ENCODE measurements at regions not wholly inside any gene's neighbourhood (a gene's known extent, or its start where the extent isn't known, plus 50 kb on each side); places are given as distances from the start of the nearest gene placed in this dataset.

GRCh38 chr2:13010283-13010682 lies 293.5 kb downstream of the TRIB2 start:
- H3K36me3 Mint-ChIP-seq: no peaks in the 10 kb centered on the region
- H3K4me1 Mint-ChIP-seq: no peaks in the 10 kb centered on the region
- peaks cover 42% of the 10 kb centered on the region for H3K27me3 Mint-ChIP-seq
- H3K9me3 Mint-ChIP-seq: no peaks in the 10 kb centered on the region
- no peak overlapping the region for H3K27ac Mint-ChIP-seq
- no peak overlapping the region for H3K4me3 Mint-ChIP-seq
- no peak for ATAC-seq

GRCh38 chr2:13014783-13015182 lies 298.0 kb downstream of the TRIB2 start:
- Mint-ChIP-seq H3K27ac (no peak overlapping the region), H3K4me3 (no peak overlapping the region), H3K36me3 (no peaks in the 10 kb centered on the region), H3K27me3 (peaks cover 46% of the 10 kb centered on the region), H3K9me3 (no peaks in the 10 kb centered on the region), H3K4me1 (peaks cover 7% of the 10 kb centered on the region)
- no peak for ATAC-seq

- Mint-ChIP-seq H3K36me3 (no peaks in the 10 kb centered on the region), H3K27me3 (peaks cover 46% of the 10 kb centered on the region), H3K9me3 (no peaks in the 10 kb centered on the region), H3K4me3 (no peak overlapping the region), H3K27ac (no peak overlapping the region), H3K4me1 (peaks cover 7% of the 10 kb centered on the region)
- ATAC-seq: no peak
These were observed 299.0 kb downstream of the TRIB2 start for GRCh38 chr2:13015532-13016320.

- H3K27me3 Mint-ChIP-seq: peaks cover 30% of the 10 kb centered on the region
- H3K4me3 Mint-ChIP-seq: no peak overlapping the region
- H3K36me3 Mint-ChIP-seq: no peaks in the 10 kb centered on the region
- H3K27ac Mint-ChIP-seq: no peak overlapping the region
- H3K4me1 Mint-ChIP-seq: peaks cover 7% of the 10 kb centered on the region
- H3K9me3 Mint-ChIP-seq: no peaks in the 10 kb centered on the region
- no peak for ATAC-seq
These were observed 301.8 kb downstream of the TRIB2 start for GRCh38 chr2:13018490-13018889.

- Mint-ChIP-seq H3K27me3 (peaks cover 30% of the 10 kb centered on the region), H3K36me3 (no peaks in the 10 kb centered on the region), H3K4me1 (peaks cover 7% of the 10 kb centered on the region), H3K27ac (no peak overlapping the region), H3K4me3 (no peak overlapping the region), H3K9me3 (no peaks in the 10 kb centered on the region)
- no peak for ATAC-seq
These were observed 303.0 kb downstream of the TRIB2 start for GRCh38 chr2:13019781-13020180.

- no peaks in the 10 kb centered on the region for H3K36me3 Mint-ChIP-seq
- peaks cover 7% of the 10 kb centered on the region for H3K4me1 Mint-ChIP-seq
- H3K27ac Mint-ChIP-seq: no peak overlapping the region
- no peak overlapping the region for H3K4me3 Mint-ChIP-seq
- H3K27me3 Mint-ChIP-seq: peaks cover 26% of the 10 kb centered on the region
- no peak for ATAC-seq
- no peaks in the 10 kb centered on the region for H3K9me3 Mint-ChIP-seq
These were observed 303.7 kb downstream of the TRIB2 start for GRCh38 chr2:13020469-13020868.

- no peaks in the 10 kb centered on the region for H3K36me3 Mint-ChIP-seq
- H3K9me3 Mint-ChIP-seq: no peaks in the 10 kb centered on the region
- H3K4me1 Mint-ChIP-seq: peaks cover 7% of the 10 kb centered on the region
- H3K27ac Mint-ChIP-seq: no peak overlapping the region
- H3K4me3 Mint-ChIP-seq: no peak overlapping the region
- H3K27me3 Mint-ChIP-seq: peaks cover 27% of the 10 kb centered on the region
- ATAC-seq: no peak
These were observed 304.8 kb downstream of the TRIB2 start for GRCh38 chr2:13021470-13021957.

- no peaks in the 10 kb centered on the region for H3K4me1 Mint-ChIP-seq
- no peaks in the 10 kb centered on the region for H3K9me3 Mint-ChIP-seq
- ATAC-seq: no peak
- peaks cover 13% of the 10 kb centered on the region for H3K27me3 Mint-ChIP-seq
- no peak overlapping the region for H3K4me3 Mint-ChIP-seq
- no peak overlapping the region for H3K27ac Mint-ChIP-seq
- no peaks in the 10 kb centered on the region for H3K36me3 Mint-ChIP-seq
These were observed 313.9 kb downstream of the TRIB2 start for GRCh38 chr2:13030606-13031005.

- Mint-ChIP-seq H3K36me3 (no peaks in the 10 kb centered on the region), H3K27ac (no peak overlapping the region), H3K4me1 (no peaks in the 10 kb centered on the region), H3K27me3 (peaks cover 4% of the 10 kb centered on the region), H3K4me3 (no peak overlapping the region), H3K9me3 (no peaks in the 10 kb centered on the region)
- no peak for ATAC-seq
These were observed 318.1 kb downstream of the TRIB2 start for GRCh38 chr2:13034861-13035260.

GRCh38 chr2:13035866-13036265 lies 319.1 kb downstream of the TRIB2 start:
- H3K4me1 Mint-ChIP-seq: no peaks in the 10 kb centered on the region
- no peak overlapping the region for H3K27ac Mint-ChIP-seq
- peaks cover 14% of the 10 kb centered on the region for H3K27me3 Mint-ChIP-seq
- no peak overlapping the region for H3K4me3 Mint-ChIP-seq
- peaks cover under 1% of the 10 kb centered on the region for H3K36me3 Mint-ChIP-seq
- H3K9me3 Mint-ChIP-seq: peaks cover 4% of the 10 kb centered on the region
- no peak for ATAC-seq

GRCh38 chr2:13040043-13040442 lies 323.3 kb downstream of the TRIB2 start:
- peaks cover 14% of the 10 kb centered on the region for H3K9me3 Mint-ChIP-seq
- H3K4me1 Mint-ChIP-seq: no peaks in the 10 kb centered on the region
- no peak overlapping the region for H3K4me3 Mint-ChIP-seq
- H3K27ac Mint-ChIP-seq: no peak overlapping the region
- H3K27me3 Mint-ChIP-seq: peaks cover 53% of the 10 kb centered on the region
- ATAC-seq: no peak
- peaks cover 8% of the 10 kb centered on the region for H3K36me3 Mint-ChIP-seq

- Mint-ChIP-seq H3K9me3 (peaks cover 3% of the 10 kb centered on the region), H3K27ac (no peak overlapping the region), H3K4me1 (no peaks in the 10 kb centered on the region), H3K27me3 (peaks cover 47% of the 10 kb centered on the region), H3K4me3 (no peak overlapping the region), H3K36me3 (no peaks in the 10 kb centered on the region)
- ATAC-seq: no peak
These were observed 329.9 kb downstream of the TRIB2 start for GRCh38 chr2:13046557-13047165.

GRCh38 chr2:13050764-13051163 lies 334.0 kb downstream of the TRIB2 start:
- Mint-ChIP-seq H3K27ac (no peak overlapping the region), H3K4me3 (no peak overlapping the region), H3K4me1 (no peaks in the 10 kb centered on the region), H3K9me3 (no peaks in the 10 kb centered on the region), H3K27me3 (peaks cover 22% of the 10 kb centered on the region), H3K36me3 (no peaks in the 10 kb centered on the region)
- ATAC-seq: no peak

- no peaks in the 10 kb centered on the region for H3K9me3 Mint-ChIP-seq
- peaks cover 14% of the 10 kb centered on the region for H3K27me3 Mint-ChIP-seq
- no peak overlapping the region for H3K27ac Mint-ChIP-seq
- ATAC-seq: no peak
- H3K4me1 Mint-ChIP-seq: no peaks in the 10 kb centered on the region
- no peaks in the 10 kb centered on the region for H3K36me3 Mint-ChIP-seq
- no peak overlapping the region for H3K4me3 Mint-ChIP-seq
These were observed 335.8 kb downstream of the TRIB2 start for GRCh38 chr2:13052547-13052946.

GRCh38 chr2:13056259-13056843 lies 339.6 kb downstream of the TRIB2 start:
- no peak overlapping the region for H3K27ac Mint-ChIP-seq
- H3K27me3 Mint-ChIP-seq: peaks cover 14% of the 10 kb centered on the region
- H3K9me3 Mint-ChIP-seq: no peaks in the 10 kb centered on the region
- no peaks in the 10 kb centered on the region for H3K36me3 Mint-ChIP-seq
- H3K4me3 Mint-ChIP-seq: no peak overlapping the region
- H3K4me1 Mint-ChIP-seq: no peaks in the 10 kb centered on the region
- ATAC-seq: no peak

- Mint-ChIP-seq H3K9me3 (no peaks in the 10 kb centered on the region), H3K27ac (no peak overlapping the region), H3K4me3 (no peak overlapping the region), H3K4me1 (no peaks in the 10 kb centered on the region), H3K27me3 (peaks cover 14% of the 10 kb centered on the region), H3K36me3 (no peaks in the 10 kb centered on the region)
- no peak for ATAC-seq
These were observed 340.9 kb downstream of the TRIB2 start for GRCh38 chr2:13057671-13058070.

Measured in stimulated activated memory B cell treated with anti-CD40 and anti-IgM and Interleukin-4, amounts not matched to agents 10 μg/mL and 1 μg/mL and 100 μg/mL, for 72 hours (primary cell).